ENCODE measurements at regions not wholly inside any gene's neighbourhood (a gene's known extent, or its start where the extent isn't known, plus 50 kb on each side); places are given as distances from the start of the nearest gene placed in this dataset.

DNA sequence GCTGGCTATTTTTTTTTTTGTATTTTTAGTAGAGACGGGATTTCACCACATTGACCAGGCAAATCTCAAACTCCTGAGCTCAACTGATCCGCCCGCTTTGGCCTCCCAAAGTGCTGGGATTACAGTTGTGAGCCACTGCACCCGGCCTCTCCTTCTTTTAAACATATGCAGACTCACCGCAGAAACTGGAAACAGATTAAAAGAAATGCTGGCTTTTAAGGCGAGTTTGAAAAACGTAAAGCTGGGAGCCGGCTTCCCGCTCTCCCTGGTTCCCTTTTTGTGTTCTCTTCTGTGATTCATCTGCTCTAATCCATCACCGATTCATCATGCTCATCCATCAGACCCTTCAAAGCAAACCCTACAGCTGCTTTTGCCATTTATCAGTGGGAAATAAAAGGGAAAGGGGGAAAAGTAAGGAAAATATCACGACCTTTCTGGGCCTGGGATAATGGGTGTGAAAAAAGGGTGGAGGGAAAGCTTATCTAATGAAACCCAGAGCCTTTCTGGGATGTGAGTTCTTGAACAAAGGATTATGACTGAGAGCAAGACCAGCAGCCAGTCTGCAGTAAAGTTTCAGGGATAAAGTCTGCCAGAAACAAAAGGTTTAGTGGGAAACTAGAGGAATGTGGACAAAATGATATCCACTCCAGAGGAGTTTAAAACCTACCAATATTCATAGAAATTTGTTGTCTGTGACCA, 92.3 kb upstream of the LRIG1 start:
- no peak for DNase-seq

DNA sequence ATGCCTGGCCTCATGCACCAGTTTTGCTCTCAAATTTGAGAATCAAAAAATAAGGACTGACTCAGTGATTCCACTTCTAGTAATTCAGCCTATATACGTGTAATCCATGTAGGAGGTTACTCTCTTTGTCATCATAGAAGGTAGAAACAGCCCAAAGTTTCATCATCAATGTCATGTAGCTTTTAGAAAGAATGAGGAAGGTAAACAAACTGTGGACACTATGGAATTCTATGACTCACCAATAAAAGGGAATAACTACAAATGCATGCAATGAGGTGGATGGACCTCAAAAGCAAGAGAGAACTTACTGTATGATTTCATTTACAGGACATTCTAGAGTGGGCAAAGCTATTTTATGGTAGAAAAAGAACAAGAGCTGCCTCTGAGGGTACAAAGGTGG, 93.2 kb upstream of the LRIG1 start:
- no peak for DNase-seq

DNA sequence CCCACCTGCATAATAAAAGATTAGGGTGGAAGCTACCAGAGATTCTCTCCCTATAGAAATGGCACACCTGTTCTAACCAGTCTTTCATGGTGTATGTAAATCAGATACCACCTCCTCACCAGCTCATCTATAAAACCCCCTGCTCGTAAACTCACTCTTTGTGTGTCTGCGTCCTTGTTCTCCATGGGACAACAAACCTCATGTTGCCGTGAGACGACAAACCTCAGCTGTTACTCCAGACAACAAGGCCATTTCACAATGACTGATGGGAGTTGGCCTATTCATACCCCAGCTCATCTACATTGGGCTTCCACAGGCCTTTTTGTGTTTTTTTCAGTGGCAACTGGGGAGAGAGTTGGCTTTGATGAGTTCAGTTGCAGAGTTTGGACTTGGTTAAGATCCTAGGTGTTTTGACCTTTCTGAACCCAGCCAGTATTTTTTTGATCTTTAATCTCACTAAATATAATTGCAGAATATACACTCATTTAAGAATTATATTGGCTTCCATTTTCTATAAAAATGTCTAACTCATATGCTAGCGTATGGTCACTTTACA, 96.6 kb upstream of the LRIG1 start:
- DNase-seq, result no peak

DNA sequence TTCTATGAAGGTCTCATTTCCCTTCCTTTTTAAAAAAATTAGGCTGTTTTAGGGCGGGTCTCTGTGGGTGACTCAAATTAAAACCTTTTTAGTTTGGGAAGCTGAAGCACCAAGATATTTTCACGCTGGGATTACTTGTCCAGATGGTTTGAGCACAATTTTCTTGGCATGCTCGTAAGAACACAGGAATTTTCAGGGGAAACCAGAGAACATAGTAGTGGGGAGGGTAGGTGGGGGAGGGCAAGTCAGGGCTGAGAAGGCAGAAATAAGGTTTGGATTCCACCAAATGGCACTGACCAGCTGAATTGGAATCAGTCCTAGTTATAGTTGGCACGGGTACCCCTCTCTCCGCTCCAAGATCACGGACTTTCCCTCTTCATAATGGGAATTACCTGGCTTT, 97.3 kb upstream of the LRIG1 start:
- no peak for DNase-seq

DNA sequence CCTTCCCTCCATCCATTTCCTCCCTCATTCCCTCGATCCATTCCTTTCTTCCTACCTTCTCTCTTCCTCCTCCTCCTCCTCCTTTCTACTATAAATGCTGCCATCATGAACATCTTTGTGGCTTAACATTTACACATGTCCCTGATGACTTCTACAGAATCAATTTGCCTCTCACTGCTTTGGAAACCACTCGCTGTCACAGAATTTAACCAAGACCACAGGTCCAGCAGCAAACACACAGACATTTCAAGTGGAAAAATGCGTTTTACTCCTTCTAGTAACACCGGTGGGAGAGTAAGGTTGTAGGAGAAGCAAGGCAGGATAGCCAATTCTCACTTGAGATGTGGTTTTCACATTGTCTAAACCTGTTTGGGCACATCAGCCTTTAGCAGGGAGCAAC, 101.4 kb upstream of the LRIG1 start:
- no peak for DNase-seq

GRCh38 chr3:66602691-66603090, 101.9 kb upstream of the LRIG1 start:
- no peak for DNase-seq

- DNase-seq, result no peak
Measured at GRCh38 chr3:66603151-66603611, 102.4 kb upstream of the LRIG1 start.

DNA sequence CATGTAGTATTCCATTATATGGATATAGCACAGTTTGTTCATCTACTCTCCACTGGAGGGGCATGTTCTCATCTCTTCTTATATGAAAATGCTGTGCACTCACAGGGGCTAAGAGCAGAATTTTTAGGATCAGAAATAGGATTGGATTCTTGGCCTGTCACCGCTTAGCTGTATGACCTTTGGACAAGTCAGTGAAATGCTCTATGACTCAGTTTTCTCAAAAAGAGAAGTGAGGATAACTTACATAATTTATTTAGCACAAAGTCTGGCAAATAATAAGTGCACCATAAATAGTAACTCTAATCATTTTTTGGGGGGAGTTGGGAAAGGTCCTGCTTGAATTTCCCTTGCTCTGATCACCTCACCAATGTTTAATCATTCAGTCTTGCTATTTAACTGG, 103.7 kb upstream of the LRIG1 start:
- no peak for DNase-seq

DNA sequence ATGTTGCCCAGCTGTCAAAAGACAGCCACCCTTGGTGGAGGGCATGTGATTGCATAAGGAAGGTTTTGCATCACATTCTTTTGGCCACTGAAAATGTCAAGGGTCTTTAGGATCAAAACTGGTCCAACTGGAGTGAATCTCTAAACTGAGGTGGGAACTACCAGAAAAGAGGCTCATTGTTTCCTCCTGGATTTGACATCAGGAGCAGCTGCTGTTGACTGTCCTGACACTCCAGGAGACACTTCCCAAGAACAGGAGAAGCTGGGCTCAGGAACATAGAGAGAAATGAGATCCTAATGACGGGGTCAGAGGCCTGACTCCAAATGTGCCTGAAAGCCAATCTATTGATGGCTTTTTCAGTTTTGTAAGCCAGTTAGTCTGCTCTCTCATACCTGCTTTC, 105.3 kb upstream of the LRIG1 start:
- DNase-seq, result no peak

- DNase-seq, result no peak
Measured at GRCh38 chr3:66606868-66607267, 106.0 kb upstream of the LRIG1 start.

GRCh38 chr3:66609660-66610561, 109.1 kb upstream of the LRIG1 start:
- DNase-seq, result no peak

- DNase-seq, result no peak
Measured at GRCh38 chr3:66610562-66610909, 109.7 kb upstream of the LRIG1 start.

GRCh38 chr3:66615643-66616301, 115.0 kb upstream of the LRIG1 start:
- DNase-seq, result no peak

DNA sequence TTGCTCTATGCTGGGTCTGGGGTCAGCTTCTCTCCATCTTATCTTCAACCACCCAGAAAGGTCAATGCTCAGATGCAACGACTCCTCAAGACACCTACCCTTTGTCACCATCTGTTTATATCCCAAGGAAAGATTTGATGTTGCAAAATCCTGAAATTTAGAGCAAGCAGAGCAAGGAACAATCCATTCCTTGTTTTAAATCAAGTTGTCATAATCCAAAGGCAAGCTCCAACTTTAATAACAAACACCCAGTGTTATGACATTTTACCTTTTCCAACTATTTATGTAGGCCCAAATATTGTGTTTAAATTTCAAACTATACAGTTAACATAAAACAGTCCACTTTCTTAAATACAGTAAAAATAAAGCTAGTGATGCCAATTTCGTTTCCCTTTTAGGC, 116.5 kb upstream of the LRIG1 start:
- DNase-seq, result no peak

DNA sequence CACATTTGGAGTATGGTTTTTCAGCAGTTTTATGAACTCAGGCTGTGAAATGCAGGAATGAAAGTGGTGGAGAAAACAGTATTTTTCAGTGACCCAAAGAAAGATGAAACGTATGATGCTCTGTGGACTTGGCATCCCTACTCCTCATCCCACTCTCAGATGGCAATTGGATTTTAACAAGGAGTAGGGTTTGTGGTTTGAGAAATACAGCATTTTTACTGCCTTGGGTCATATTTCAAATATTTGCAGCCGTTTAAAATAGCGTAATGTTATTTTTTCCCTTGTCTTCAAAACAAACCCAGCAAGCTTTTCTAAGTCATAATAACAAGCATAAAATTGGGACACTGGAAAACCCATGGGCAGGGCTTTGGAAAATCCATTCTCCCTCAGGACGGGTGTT, 117.2 kb upstream of the LRIG1 start:
- no peak for DNase-seq

GRCh38 chr3:66620296-66620695, 119.5 kb upstream of the LRIG1 start:
- no peak for DNase-seq

DNA sequence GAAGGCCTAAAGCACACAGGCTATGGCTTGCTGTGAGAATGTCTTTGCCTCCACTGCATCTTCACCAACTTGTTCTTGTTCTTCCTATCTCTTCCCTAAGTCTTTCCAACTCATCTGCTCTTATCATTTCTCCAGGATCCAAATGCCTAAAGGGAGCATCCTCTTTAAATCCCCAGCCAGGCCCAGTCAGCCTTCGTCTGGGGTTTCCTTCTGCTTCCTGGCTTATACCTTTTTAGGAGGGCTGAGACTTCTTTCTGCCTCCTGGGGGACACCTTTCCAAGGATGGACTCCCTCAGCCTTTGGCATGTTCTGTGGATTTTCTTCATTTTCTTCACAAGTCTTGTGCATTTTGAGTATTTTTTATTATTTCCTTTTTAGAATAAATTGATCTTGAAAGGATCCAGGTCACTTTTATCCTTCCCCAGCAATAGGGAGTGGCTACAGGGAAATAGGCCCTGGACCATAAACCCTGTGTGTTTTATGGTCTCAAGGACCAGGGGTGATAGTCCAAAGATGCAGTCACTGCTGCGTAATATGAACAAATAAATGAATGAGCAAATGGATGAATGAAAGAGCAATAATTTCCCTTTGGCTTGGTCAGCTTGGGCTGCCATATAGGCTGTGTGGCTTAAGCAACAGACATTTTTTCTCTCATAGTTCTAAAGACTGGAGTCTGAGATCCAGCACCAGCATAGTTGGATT, 122.1 kb upstream of the LRIG1 start:
- no peak for DNase-seq

DNA sequence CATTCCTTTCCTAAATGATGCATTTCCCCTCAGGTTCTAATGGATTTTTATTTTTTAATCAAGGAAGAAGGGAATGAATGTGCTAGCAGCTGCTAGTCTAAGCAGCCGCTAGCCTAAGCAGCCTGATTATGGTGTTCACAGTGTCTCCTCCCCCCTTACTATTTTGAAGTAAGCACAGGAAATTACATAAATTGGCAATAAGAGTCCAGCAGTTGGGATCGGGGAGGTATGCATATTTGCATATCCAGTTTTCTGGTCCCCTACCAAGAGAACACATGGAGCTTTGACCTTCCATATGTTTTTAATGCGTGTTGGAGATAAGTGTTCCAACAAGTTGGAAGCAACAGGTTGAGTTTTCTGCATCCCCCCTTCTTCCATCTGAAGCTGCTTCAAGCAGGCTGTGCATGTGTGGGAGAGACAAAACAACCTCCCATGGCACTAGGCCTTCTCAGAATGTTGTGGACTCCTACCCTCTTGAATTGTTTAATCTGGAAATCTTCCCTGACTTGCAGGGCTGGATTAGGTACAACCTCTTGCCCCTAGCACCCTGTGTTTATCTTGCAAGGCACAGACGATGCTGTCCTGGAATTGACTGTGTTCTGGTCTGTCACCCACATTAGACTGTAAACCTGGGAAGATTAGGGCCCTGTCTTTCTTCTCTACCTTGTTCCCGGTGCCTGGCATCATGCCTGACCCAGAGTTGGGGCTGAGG, 124.8 kb upstream of the LRIG1 start:
- no peak for DNase-seq

- DNase-seq, result no peak
Measured at GRCh38 chr3:66629150-66629981, 128.5 kb upstream of the LRIG1 start.

GRCh38 chr3:66629982-66630368, 129.2 kb upstream of the LRIG1 start:
- no peak for DNase-seq

Data from activated CD4-positive, alpha-beta T cell treated with anti-CD3 and anti-CD28 coated beads, Interleukin-2, amount 50 U/mL, for 16 hours (primary cell).